ENCODE measurements at regions not wholly inside any gene's neighbourhood (a gene's known extent, or its start where the extent isn't known, plus 50 kb on each side); places are given as distances from the start of the nearest gene placed in this dataset.
"Not testable (repeated sequence)": the region's sequence is repeated elsewhere in the genome, so short reads cannot be mapped to it uniquely, and the experiment has no call there.

DNA sequence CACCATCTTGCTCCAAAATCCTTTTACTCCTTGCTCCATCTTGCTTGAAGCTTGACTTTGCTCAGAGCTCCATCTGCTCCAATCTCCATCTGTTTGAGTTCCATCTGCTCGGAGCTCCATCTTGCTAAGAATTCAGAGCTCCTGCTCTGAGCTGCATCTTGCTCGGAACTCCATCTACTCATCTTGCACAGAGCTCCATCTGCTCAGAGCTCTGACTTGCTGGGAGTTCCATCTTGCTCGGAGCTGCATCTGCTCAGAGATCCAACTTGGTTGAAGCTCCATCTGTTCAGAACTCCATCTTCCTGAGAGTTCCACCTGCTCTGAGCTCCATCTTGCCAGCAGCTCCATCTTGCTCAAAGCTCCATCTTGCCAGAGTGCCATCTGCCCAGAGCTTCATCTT, 80.6 kb upstream of the ZNF98 start:
- intact Hi-C loops (cut with micrococcal nuclease): no loop called here
- Mint-ChIP-seq H3K4me3 (no peak overlapping the region), H3K36me3 (ENCODE audit: low read depth) (no peaks in the 10 kb centered on the region), H3K27me3 (ENCODE audit: insufficient read depth) (no peaks in the 10 kb centered on the region), H3K9me3 (peaks cover 65% of the 10 kb centered on the region), H3K4me1 (ENCODE audit: low read depth) (no peaks in the 10 kb centered on the region), H3K27ac (no peak overlapping the region)
- no peak for DNase-seq (ENCODE audit: low spot score)

DNA sequence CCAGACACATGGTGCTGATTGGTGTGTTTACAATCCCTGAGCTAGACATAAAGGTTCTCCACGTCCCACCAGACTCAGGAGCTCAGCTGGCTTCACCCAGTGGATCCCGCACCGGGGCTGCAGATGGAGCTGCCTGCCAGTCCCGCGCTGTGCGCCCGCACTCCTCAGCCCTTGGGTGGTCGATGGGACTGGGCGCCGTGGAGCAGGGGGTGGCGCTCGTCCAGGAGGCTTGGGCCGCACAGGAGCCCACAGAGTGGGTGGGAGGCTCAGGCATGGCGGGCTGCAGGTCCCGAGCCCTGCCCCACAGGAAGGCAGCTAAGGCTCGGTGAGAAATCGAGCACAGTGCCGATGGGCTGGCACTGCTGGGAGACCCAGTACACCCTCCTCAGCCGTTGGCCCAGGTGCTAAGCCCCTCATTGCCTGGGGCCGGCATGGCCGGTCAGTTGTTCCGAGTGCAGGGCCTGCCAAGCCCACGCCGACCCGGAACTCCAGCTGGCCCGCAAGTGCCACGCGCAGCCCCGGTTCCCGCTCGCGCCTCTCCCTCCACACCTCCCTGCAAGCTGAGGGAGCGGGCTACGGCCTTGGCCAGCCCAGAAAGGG, 76.8 kb upstream of the ZNF98 start:
- H3K27me3 Mint-ChIP-seq (ENCODE audit: insufficient read depth); H3K4me1 Mint-ChIP-seq (ENCODE audit: low read depth); H3K36me3 Mint-ChIP-seq (ENCODE audit: low read depth); H3K4me3 Mint-ChIP-seq; intact Hi-C loops (cut with micrococcal nuclease); DNase-seq (ENCODE audit: low spot score); H3K27ac Mint-ChIP-seq: not testable (repeated sequence)
- peaks cover 68% of the 10 kb centered on the region for H3K9me3 Mint-ChIP-seq

DNA sequence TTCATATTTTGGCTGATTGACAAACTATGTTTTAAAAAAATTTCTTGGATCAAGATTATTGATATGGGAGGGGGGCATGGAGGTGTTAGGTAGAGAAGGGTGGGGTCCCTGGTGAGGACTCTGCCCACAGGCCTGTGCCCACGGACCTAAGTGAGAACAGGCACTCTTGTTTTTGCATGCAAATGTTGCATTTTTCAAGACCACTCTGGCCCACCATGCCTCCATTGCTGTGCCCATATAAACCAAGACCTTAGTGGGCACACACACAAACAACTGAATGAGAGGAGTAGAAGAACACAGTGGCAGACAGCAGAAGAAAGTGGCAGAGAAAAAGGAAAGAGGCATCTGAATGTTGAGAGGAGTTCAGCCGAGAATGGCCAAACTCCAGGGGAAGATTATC, 69.6 kb upstream of the ZNF98 start:
- Mint-ChIP-seq H3K4me1 (ENCODE audit: low read depth) (no peaks in the 10 kb centered on the region), H3K36me3 (ENCODE audit: low read depth) (no peaks in the 10 kb centered on the region), H3K27ac (no peak overlapping the region), H3K27me3 (ENCODE audit: insufficient read depth) (no peaks in the 10 kb centered on the region), H3K9me3 (peaks cover 64% of the 10 kb centered on the region), H3K4me3 (no peak overlapping the region)
- intact Hi-C loops (cut with micrococcal nuclease): no loop called here
- no peak for DNase-seq (ENCODE audit: low spot score)

DNA sequence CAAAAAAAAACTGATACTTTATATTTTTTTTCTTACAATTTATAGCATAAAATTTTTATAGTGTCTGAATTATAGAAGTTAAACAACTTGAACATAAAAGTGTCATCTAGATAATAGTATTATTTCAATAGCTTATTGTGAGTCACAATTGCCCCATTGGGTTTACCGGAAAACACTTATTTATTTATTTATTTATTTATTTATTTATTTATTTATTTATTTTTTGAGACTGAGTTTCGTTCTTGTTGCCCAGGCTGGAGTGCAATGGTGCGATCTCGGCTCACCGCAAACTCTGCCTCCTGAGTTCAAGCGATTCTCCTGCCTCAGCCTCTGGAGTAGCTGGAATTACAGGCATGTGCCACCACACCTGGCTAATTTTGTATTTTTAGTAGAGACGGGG, 61.4 kb upstream of the ZNF98 start:
- H3K9me3 Mint-ChIP-seq: peaks cover 62% of the 10 kb centered on the region
- H3K36me3 Mint-ChIP-seq (ENCODE audit: low read depth); H3K4me3 Mint-ChIP-seq; H3K27ac Mint-ChIP-seq; H3K4me1 Mint-ChIP-seq (ENCODE audit: low read depth); DNase-seq (ENCODE audit: low spot score); intact Hi-C loops (cut with micrococcal nuclease); H3K27me3 Mint-ChIP-seq (ENCODE audit: insufficient read depth): not testable (repeated sequence)

DNA sequence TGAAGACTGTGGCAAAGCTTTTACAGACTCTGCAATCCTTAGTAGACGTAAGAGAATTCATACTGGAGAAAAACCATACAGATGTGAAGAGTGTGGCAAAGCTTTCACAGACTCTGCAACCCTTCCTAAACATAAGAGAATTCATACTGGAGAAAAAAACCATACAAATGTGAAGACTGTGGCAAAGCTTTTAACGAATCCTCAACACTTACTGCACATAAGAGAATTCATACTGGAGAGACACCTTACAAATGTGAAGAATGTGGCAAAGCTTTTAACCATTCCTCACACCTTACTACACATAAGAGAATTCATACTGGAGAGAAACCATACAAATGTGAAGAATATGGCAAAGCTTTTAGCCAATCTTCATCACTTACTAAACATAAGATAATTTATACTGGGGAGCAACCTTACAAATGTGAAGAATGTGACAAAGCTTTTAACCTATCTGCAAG, 50.1 kb upstream of the ZNF98 start:
- peaks cover 67% of the 10 kb centered on the region for H3K9me3 Mint-ChIP-seq
- H3K4me3 Mint-ChIP-seq: no peak overlapping the region

More for the DNA sequence above, 50.1 kb upstream of the ZNF98 start:
- no peak for DNase-seq (ENCODE audit: low spot score)
- H3K4me1 Mint-ChIP-seq (ENCODE audit: low read depth): no peaks in the 10 kb centered on the region
- no peak overlapping the region for H3K27ac Mint-ChIP-seq
- intact Hi-C loops (cut with micrococcal nuclease): no loop called here
- no peaks in the 10 kb centered on the region for H3K27me3 Mint-ChIP-seq (ENCODE audit: insufficient read depth)
- H3K36me3 Mint-ChIP-seq (ENCODE audit: low read depth): no peaks in the 10 kb centered on the region

Measured in activated T-helper 1 cell treated with anti-CD3 and anti-CD28 coated beads, Interleukin-12 subunit alpha, Interleukin-12 subunit beta, Interleukin-2, Interleukin-4 antibody, amounts not matched to agents 30 ng/mL and 10 ng/mL and 1 ng/mL, durations not matched to agents 14 hours and 24 hours and 36 hours (primary cell).